Stimulated activated effector memory CD8-positive, alpha-beta T cell treated with anti-CD3 and anti-CD28 coated beads, Interleukin-12 subunit alpha, Interleukin-12 subunit beta, amount 100 ng/mL, for 72 hours (primary cell): ENCODE measurements at regions not wholly inside any gene's neighbourhood (a gene's known extent, or its start where the extent isn't known, plus 50 kb on each side); places are given as distances from the start of the nearest gene placed in this dataset.
A peak's percentile ranks its signal among the peaks of the same experiment; 100 is the strongest.

ENCODE experiments used
- ATAC-seq: fragments of 150-1000 bp; cut with Tn5 transposase; 2 replicates; pipeline ENCODE4 v1.10.0; 2021
- DNase-seq, 2 donors: peaks; one replicate each; pipeline ENCODE4 v3.0.0; 2021 to 2022; ENCODE audit warnings: low spot score in 2 of 2
- H3K27ac Mint-ChIP-seq: one replicate; pipeline ENCODE4 v1.8.0; 2022; ENCODE audit warnings: mild to moderate bottlenecking, mixed read lengths
- H3K36me3 Mint-ChIP-seq: one replicate; pipeline ENCODE4 v1.8.0; 2022; ENCODE audit warnings: mild to moderate bottlenecking, mixed read lengths
- H3K4me1 Mint-ChIP-seq: one replicate; pipeline ENCODE4 v1.8.0; 2022; ENCODE audit warnings: mixed read lengths
- H3K4me3 Mint-ChIP-seq: one replicate; pipeline ENCODE4 v1.8.0; 2022; ENCODE audit warnings: mild to moderate bottlenecking, mixed read lengths
- H3K9me3 Mint-ChIP-seq: one replicate; pipeline ENCODE4 v1.8.0; 2022; ENCODE audit warnings: mixed read lengths

DNA sequence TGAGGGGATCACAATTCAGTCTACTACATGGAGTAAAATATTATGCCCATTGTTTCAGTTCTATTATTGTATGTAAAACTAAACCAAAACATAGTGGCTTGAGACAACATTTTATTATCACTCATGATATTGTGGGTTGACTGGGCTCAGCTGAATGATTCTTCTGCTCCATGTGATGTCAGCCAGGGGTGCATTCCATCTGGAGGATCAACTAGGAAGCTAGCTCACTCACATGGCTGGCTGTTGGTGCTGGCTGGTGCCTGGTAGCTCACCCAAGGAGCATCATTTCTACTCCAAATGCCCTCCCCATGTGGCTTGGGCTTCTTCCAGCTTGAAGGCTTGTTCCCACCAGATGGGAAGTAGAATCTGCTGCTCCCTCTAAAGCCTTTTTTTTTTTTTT, 51.8 kb upstream of the CLRN1 start:
- no peak for ATAC-seq
- Mint-ChIP-seq H3K36me3 (no peaks in the 10 kb centered on the region), H3K4me3 (no peak overlapping the region), H3K9me3 (no peaks in the 10 kb centered on the region), H3K4me1 (no peaks in the 10 kb centered on the region), H3K27ac (no peak overlapping the region)
- DNase-seq = no peak

DNA sequence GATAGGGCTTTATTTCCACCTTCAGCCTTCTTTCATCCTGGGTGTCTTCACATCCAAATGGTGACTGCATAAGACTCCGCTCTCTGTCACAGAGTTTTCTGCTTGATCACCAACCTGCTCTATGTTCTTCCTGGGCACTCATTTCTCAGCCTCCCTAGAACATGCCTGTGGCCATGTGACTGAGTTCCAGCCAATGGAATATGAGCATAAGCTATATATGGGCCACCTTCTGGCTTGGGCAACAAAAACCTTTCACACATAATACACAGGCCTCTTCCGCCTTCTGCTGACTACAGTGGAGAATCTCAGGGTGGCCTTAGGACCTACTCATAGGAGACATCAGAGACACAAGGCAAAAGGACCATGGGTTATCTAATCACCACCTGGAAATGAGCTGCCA, 51.2 kb upstream of the MED12L start:
- H3K27ac Mint-ChIP-seq = no peak overlapping the region
- H3K9me3 Mint-ChIP-seq = no peaks in the 10 kb centered on the region
- ATAC-seq (peak; percentile 31), DNase-seq (no peak)
- no peaks in the 10 kb centered on the region for H3K4me1 Mint-ChIP-seq
- no peaks in the 10 kb centered on the region for H3K36me3 Mint-ChIP-seq
- no peak overlapping the region for H3K4me3 Mint-ChIP-seq

GRCh38 chr3:151035072-151035471, 50.4 kb upstream of the MED12L start:
- no peaks in the 10 kb centered on the region for H3K36me3 Mint-ChIP-seq
- DNase-seq = no peak
- H3K27ac Mint-ChIP-seq = no peak overlapping the region
- no peaks in the 10 kb centered on the region for H3K9me3 Mint-ChIP-seq
- H3K4me1 Mint-ChIP-seq = no peaks in the 10 kb centered on the region
- H3K4me3 Mint-ChIP-seq = no peak overlapping the region
- ATAC-seq = no peak
